ENCODE measurements at regions not wholly inside any gene's neighbourhood (a gene's known extent, or its start where the extent isn't known, plus 50 kb on each side); places are given as distances from the start of the nearest gene placed in this dataset.

DNA sequence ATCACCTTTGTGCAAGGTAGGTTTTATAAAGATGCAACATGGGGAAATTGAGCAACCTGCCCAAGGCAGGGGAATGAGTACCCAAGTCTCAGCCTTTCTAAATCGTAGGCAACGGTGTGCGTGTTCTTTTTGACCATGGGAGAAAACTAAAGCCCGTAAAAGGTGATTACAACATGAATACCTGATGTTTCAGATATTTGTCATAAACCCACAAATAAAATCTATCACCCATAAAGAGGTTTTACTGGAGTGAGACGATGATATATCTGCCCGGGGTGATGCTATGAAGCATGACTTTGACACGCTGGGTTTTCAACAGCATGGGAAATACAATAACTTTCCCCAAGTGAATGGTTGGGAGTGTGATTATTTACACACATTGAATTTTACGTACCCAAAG lies 406.3 kb upstream of the KLF6 start:
- Histone ChIP-seq H3K27ac (ENCODE audit: low read length) (peak overlapping the region; percentile 39; the same call in 1 of the 2 replicates), H3K27me3 (ENCODE audit: control insufficient read depth, insufficient read depth, low read length) (no peaks in the 10 kb centered on the region), H3K4me1 (ENCODE audit: control insufficient read depth, insufficient read depth, low read length) (no peaks in the 10 kb centered on the region), H3K36me3 (ENCODE audit: control insufficient read depth, insufficient read depth, low read length) (no peaks in the 10 kb centered on the region), H3K4me3 (ENCODE audit: low read depth in 2 of 2, low read length in 2 of 2) (no peak overlapping the region), H3K9me3 (ENCODE audit: control insufficient read depth, insufficient read depth, low read depth, low read length) (no peaks in the 10 kb centered on the region; the same call in 1 of the 2 replicates)
- BruUV-seq (replicated peaks) = no TSS peak
- POLR2A ChIA-PET = no interaction called here
- TF ChIP-seq CTCF (IDR thresholded peaks at IDR 0.05) (no peak), TCF7L2 (IDR thresholded peaks at IDR 0.05; ENCODE audit: low read depth, low read length) (0 out of 2 replicates have a peak, but pooled peaks have one; percentile 15)
- intact Hi-C loops (cut with micrococcal nuclease; ENCODE audit: unreplicated experiment) = no loop called here
- ATAC-seq (no peak), DNase-seq (ENCODE audit: low read depth, low spot score) (no peak)
- in situ Hi-C loops (cut with HindIII; ENCODE audit: low pct_unique_long_range_greater_than_20kb, low sequenced_read_pairs) = no loop called here
- CTCF ChIA-PET = interaction anchor here (0.7 kb wide), 1 partner anchor 1137 kb away, joined by 3 read pairs; no protein-coding TSS in a partner anchor

DNA sequence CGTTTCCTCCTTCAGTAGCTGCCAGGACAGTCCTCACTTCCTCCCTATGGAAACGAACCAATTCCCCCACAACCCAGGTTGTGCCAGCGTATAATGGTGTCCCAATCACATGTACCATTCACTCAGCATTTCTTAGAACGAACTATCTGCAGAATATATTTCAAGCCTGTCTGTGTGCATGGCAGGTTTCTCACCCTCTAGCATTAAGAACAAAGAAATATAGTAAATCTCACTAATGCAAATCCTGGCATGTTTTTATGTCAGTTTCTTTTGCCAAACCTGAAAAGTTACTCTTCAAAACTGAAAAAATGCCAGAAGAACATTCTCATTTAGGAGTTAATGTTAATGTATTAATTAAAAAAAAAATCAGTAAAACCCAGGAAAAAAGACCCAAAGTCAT lies 405.9 kb upstream of the KLF6 start:
- no peaks in the 10 kb centered on the region; the same call in 1 of the 2 replicates for H3K9me3 ChIP-seq (ENCODE audit: control insufficient read depth, insufficient read depth, low read depth, low read length)
- intact Hi-C loops (cut with micrococcal nuclease; ENCODE audit: unreplicated experiment) (no loop called here), in situ Hi-C loops (cut with HindIII; ENCODE audit: low pct_unique_long_range_greater_than_20kb, low sequenced_read_pairs) (no loop called here)
- DNase-seq (ENCODE audit: low read depth, low spot score) (no peak), ATAC-seq (no peak)
- TF ChIP-seq POLR2AphosphoS5 (IDR thresholded peaks at IDR 0.05; ENCODE audit: low read depth, low read length) (no peak), CTCF (IDR thresholded peaks at IDR 0.05) (no peak), SIN3A (IDR thresholded peaks at IDR 0.05; ENCODE audit: borderline replicate concordance, insufficient read depth, low read depth, low read length) (no peak), TCF7L2 (IDR thresholded peaks at IDR 0.05; ENCODE audit: low read depth, low read length) (no peak)
- TF ChIP-seq, protein P1, sequence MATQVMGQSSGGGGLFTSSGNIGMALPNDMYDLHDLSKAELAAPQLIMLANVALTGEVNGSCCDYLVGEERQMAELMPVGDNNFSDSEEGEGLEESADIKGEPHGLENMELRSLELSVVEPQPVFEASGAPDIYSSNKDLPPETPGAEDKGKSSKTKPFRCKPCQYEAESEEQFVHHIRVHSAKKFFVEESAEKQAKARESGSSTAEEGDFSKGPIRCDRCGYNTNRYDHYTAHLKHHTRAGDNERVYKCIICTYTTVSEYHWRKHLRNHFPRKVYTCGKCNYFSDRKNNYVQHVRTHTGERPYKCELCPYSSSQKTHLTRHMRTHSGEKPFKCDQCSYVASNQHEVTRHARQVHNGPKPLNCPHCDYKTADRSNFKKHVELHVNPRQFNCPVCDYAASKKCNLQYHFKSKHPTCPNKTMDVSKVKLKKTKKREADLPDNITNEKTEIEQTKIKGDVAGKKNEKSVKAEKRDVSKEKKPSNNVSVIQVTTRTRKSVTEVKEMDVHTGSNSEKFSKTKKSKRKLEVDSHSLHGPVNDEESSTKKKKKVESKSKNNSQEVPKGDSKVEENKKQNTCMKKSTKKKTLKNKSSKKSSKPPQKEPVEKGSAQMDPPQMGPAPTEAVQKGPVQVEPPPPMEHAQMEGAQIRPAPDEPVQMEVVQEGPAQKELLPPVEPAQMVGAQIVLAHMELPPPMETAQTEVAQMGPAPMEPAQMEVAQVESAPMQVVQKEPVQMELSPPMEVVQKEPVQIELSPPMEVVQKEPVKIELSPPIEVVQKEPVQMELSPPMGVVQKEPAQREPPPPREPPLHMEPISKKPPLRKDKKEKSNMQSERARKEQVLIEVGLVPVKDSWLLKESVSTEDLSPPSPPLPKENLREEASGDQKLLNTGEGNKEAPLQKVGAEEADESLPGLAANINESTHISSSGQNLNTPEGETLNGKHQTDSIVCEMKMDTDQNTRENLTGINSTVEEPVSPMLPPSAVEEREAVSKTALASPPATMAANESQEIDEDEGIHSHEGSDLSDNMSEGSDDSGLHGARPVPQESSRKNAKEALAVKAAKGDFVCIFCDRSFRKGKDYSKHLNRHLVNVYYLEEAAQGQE (IDR thresholded peaks at IDR 0.05; ENCODE audit: insufficient read depth in 1 of 2, low read depth in 2 of 2, low read length in 1 of 2) = no peak
- no peaks in the 10 kb centered on the region for H3K36me3 ChIP-seq (ENCODE audit: control insufficient read depth, insufficient read depth, low read length)
- ChIA-PET POLR2A (no interaction called here), CTCF (no interaction called here)
- no peak overlapping the region for H3K4me3 ChIP-seq (ENCODE audit: low read depth in 2 of 2, low read length in 2 of 2)
- H3K27me3 ChIP-seq (ENCODE audit: control insufficient read depth, insufficient read depth, low read length) = no peaks in the 10 kb centered on the region
- H3K4me1 ChIP-seq (ENCODE audit: control insufficient read depth, insufficient read depth, low read length) = no peaks in the 10 kb centered on the region
- peak overlapping the region; percentile 51; the same call in 1 of the 2 replicates for H3K27ac ChIP-seq (ENCODE audit: low read length)
- no TSS peak for BruUV-seq (replicated peaks)

All from Panc1 (cell line).